ENCODE measurements at regions not wholly inside any gene's neighbourhood (a gene's known extent, or its start where the extent isn't known, plus 50 kb on each side); places are given as distances from the start of the nearest gene placed in this dataset.

DNA sequence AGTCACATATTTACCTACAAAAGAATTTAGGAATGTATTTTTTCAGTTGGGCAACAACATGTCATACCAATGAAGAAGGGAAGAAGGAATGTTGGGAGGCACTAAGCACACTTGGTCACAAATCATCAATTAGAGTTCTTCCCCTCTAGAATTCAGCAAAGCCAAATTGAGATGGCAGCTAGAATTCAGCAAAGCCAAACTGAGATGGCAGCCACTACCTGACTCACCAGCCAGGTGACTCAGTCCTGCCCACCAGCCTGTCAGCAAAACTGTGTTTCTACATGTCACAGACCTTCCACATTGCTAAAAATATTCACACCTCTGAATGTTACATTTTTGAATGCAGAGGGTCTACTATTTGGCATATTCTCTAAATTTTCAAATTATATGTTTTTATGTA, 63.2 kb upstream of the NOCT start:
- Histone ChIP-seq H2AFZ (no peak overlapping the region), H3K4me3 (ENCODE audit: low read depth, low read length) (no peak overlapping the region), H3K4me2 (ENCODE audit: low read length) (no peak overlapping the region), H3K27me3 (ENCODE audit: control insufficient read depth, insufficient read depth, low read length) (no peaks in the 10 kb centered on the region), H3K36me3 (ENCODE audit: control insufficient read depth, insufficient read depth, low read length) (no peaks in the 10 kb centered on the region), H3K79me2 (no peaks in the 10 kb centered on the region), H3K9me3 (ENCODE audit: control insufficient read depth, low read length) (no peaks in the 10 kb centered on the region), H3K27ac (no peak overlapping the region), H3K4me1 (no peaks in the 10 kb centered on the region), H3K9ac (no peak overlapping the region)
- no peak for TF ChIP-seq CTCF (IDR thresholded peaks at IDR 0.05)

DNA sequence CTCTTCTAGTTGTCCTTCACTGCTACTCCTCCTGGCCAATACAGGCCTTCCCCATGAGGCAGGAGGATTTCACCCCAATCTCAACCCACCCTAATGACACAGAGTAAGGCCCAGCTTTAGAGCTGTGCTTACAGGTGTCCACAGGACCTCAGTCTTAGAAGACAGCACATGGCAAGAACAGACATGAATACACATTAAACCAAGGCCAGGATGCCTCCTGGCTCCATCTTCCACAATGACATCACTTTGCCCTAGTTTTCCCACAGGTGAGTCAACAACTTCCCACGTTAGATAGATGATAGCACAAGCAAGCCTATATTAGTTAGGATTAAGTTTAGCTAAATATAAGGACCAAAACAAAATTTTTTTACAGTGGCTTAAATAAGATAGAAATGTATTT, 63.8 kb upstream of the NOCT start:
- Histone ChIP-seq H3K27ac (no peak overlapping the region), H3K4me1 (no peaks in the 10 kb centered on the region), H3K9ac (no peak overlapping the region), H3K36me3 (ENCODE audit: control insufficient read depth, insufficient read depth, low read length) (no peaks in the 10 kb centered on the region), H3K79me2 (no peaks in the 10 kb centered on the region), H3K4me2 (ENCODE audit: low read length) (no peak overlapping the region), H2AFZ (no peak overlapping the region), H3K4me3 (ENCODE audit: low read depth, low read length) (no peak overlapping the region), H3K27me3 (ENCODE audit: control insufficient read depth, insufficient read depth, low read length) (no peaks in the 10 kb centered on the region), H3K9me3 (ENCODE audit: control insufficient read depth, low read length) (no peaks in the 10 kb centered on the region)
- no peak for TF ChIP-seq CTCF (IDR thresholded peaks at IDR 0.05)

GRCh38 chr4:138949866-138950265, 65.7 kb upstream of the NOCT start:
- H3K9me3 ChIP-seq (ENCODE audit: control insufficient read depth, low read length) = no peaks in the 10 kb centered on the region
- no peak overlapping the region for H3K9ac ChIP-seq
- TF ChIP-seq CTCF (IDR thresholded peaks at IDR 0.05) = no peak
- H3K79me2 ChIP-seq = no peaks in the 10 kb centered on the region
- no peak overlapping the region for H3K27ac ChIP-seq
- H3K27me3 ChIP-seq (ENCODE audit: control insufficient read depth, insufficient read depth, low read length) = no peaks in the 10 kb centered on the region
- no peaks in the 10 kb centered on the region for H3K36me3 ChIP-seq (ENCODE audit: control insufficient read depth, insufficient read depth, low read length)
- no peaks in the 10 kb centered on the region for H3K4me1 ChIP-seq
- H3K4me2 ChIP-seq (ENCODE audit: low read length) = no peak overlapping the region
- no peak overlapping the region for H3K4me3 ChIP-seq (ENCODE audit: low read depth, low read length)
- no peak overlapping the region for H2AFZ ChIP-seq

DNA sequence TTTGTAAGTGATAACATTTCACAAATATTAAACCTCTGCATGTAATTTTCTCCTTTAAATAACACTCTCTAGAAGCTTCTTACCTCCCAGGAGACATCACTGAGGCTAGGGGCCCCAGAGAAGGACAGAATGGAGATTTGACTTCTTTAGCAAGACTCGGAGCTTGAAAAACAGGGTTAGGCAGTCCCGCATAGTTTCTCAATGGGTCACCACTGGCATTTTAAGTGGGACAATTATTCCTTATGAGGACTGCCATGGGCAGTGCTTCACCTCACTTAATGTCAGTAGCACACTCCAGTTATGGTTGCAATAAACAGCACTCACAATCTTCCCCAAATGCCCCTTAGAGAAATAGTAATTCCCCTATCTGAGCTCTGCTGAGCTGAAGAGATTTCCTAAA, 66.7 kb upstream of the NOCT start:
- H3K4me3 ChIP-seq (ENCODE audit: low read depth, low read length) = no peak overlapping the region
- no peak overlapping the region for H3K27ac ChIP-seq
- no peaks in the 10 kb centered on the region for H3K36me3 ChIP-seq (ENCODE audit: control insufficient read depth, insufficient read depth, low read length)
- no peak overlapping the region for H3K9ac ChIP-seq
- H3K9me3 ChIP-seq (ENCODE audit: control insufficient read depth, low read length) = no peaks in the 10 kb centered on the region
- no peaks in the 10 kb centered on the region for H3K27me3 ChIP-seq (ENCODE audit: control insufficient read depth, insufficient read depth, low read length)
- H3K4me1 ChIP-seq = no peaks in the 10 kb centered on the region
- H3K79me2 ChIP-seq = no peaks in the 10 kb centered on the region
- no peak overlapping the region for H3K4me2 ChIP-seq (ENCODE audit: low read length)
- H2AFZ ChIP-seq = no peak overlapping the region
- TF ChIP-seq CTCF (IDR thresholded peaks at IDR 0.05) = no peak

DNA sequence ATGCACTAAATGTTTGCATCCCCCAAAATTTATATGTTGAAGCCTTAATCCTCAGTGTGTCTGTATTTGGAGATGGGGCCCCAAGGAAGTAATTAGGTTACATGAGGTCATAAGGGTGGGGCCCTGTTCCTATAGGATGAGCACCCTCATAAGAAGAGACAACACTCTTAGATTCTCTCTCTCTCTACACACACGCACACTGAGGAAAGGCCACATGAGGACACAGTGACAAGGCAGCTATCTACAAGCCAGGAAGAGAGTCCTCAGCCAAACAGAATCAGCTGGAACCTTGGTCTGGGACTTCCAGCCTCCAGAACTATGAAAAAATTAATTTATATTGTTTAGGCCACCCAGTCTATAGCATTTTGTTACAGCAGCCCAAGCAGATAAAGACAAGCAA, 69.3 kb upstream of the NOCT start:
- no peak overlapping the region for H3K27ac ChIP-seq
- H3K4me1 ChIP-seq = no peaks in the 10 kb centered on the region
- no peak overlapping the region for H3K4me2 ChIP-seq (ENCODE audit: low read length)
- no peaks in the 10 kb centered on the region for H3K36me3 ChIP-seq (ENCODE audit: control insufficient read depth, insufficient read depth, low read length)
- no peak overlapping the region for H3K4me3 ChIP-seq (ENCODE audit: low read depth, low read length)
- TF ChIP-seq CTCF (IDR thresholded peaks at IDR 0.05) = no peak
- H2AFZ ChIP-seq = no peak overlapping the region
- no peaks in the 10 kb centered on the region for H3K79me2 ChIP-seq
- no peaks in the 10 kb centered on the region for H3K9me3 ChIP-seq (ENCODE audit: control insufficient read depth, low read length)
- H3K27me3 ChIP-seq (ENCODE audit: control insufficient read depth, insufficient read depth, low read length) = no peaks in the 10 kb centered on the region
- no peak overlapping the region for H3K9ac ChIP-seq

Measured in parathyroid adenoma (tissue), 2 donors.